IMR-90 (cell line): ENCODE measurements at regions not wholly inside any gene's neighbourhood (a gene's known extent, or its start where the extent isn't known, plus 50 kb on each side); places are given as distances from the start of the nearest gene placed in this dataset.

ENCODE experiments used
- ATAC-seq: fragments of 200-7000 bp; cut with Tn5 transposase; 2 replicates; pipeline ENCODE4 v1.9.1; 2020; ENCODE audit warnings: low read depth, mild to moderate bottlenecking, moderate library complexity
- BruUV-seq: library from RNA; stranded (reverse); fragments of 400-500 nt; replicated peaks from 2 replicates; lab custom pipeline; 2021; lab: Mats Ljungman, UMichigan
- CTCF ChIA-PET: fragments of 300-600 bp; formaldehyde crosslinking; extraction: SDS; loops from one replicate; lab custom pipeline; 2021; ENCODE audit warnings: antibody characterized with exemption; lab: Yijun Ruan, JAX
- POLR2A ChIA-PET: fragments of 300-600 bp; sonication (Branson Sonifier 250); formaldehyde crosslinking; loops from one replicate; lab custom pipeline; 2022; ENCODE audit warnings: antibody characterized with exemption; ENCODE audit not compliant: unreplicated experiment; lab: Charles Lee
- DNase-seq: peaks from one replicate; pipeline ENCODE4 v3.0.0; 2013
- H2AFZ ChIP-seq: replicated peaks from 2 replicates; pipeline ENCODE3; 2013; ENCODE audit warnings: low read length, mild to moderate bottlenecking; ENCODE audit not compliant: poor library complexity
- H2AK5ac ChIP-seq: 2 replicates; pipeline ENCODE4 v1.6.1; 2013; ENCODE audit warnings: low read depth, low read length, inconsistent platforms
- H2AK9ac ChIP-seq: replicated peaks from 2 replicates; pipeline ENCODE3; 2013; ENCODE audit warnings: mild to moderate bottlenecking, low read depth, low read length, moderate library complexity; ENCODE audit not compliant: poor library complexity
- H2BK120ac ChIP-seq: 2 replicates; pipeline ENCODE4 v1.6.1; 2013; ENCODE audit warnings: low read depth, low read length, inconsistent platforms
- H2BK15ac ChIP-seq: 3 replicates; pipeline ENCODE4 v1.6.1; 2013; ENCODE audit warnings: low read depth, low read length, inconsistent platforms
- H2BK20ac ChIP-seq: 2 replicates; pipeline ENCODE4 v1.6.1; 2013; ENCODE audit warnings: low read depth, mild to moderate bottlenecking, inconsistent platforms, low read length, moderate library complexity
- H2BK5ac ChIP-seq: 2 replicates; pipeline ENCODE4 v1.6.1; 2013; ENCODE audit warnings: mild to moderate bottlenecking, low read depth, low read length, inconsistent platforms; ENCODE audit not compliant: poor library complexity, severe bottlenecking
- H3K14ac ChIP-seq: replicated peaks from 2 replicates; pipeline ENCODE4 v1.6.1; 2013; ENCODE audit warnings: low read depth, low read length, inconsistent platforms
- H3K18ac ChIP-seq: 2 replicates; pipeline ENCODE4 v1.6.1; 2013; ENCODE audit warnings: low read depth, low read length, control low read depth
- H3K23ac ChIP-seq: 2 replicates; pipeline ENCODE4 v1.6.1; 2013; ENCODE audit warnings: low read depth, low read length, inconsistent platforms
- H3K27ac ChIP-seq: 2 replicates; pipeline ENCODE4 v1.5.1; 2013; ENCODE audit warnings: mild to moderate bottlenecking, control low read depth, low read length; ENCODE audit not compliant: insufficient read depth
- H3K27me3 ChIP-seq: 2 replicates; pipeline ENCODE4 v1.6.1; 2013; ENCODE audit warnings: low read length; ENCODE audit not compliant: control insufficient read depth, insufficient read depth
- H3K36me3 ChIP-seq: 2 replicates; pipeline ENCODE4 v1.6.1; 2013; ENCODE audit warnings: low read length, mixed read lengths; ENCODE audit not compliant: control insufficient read depth, insufficient read depth
- H3K4ac ChIP-seq: 2 replicates; pipeline ENCODE4 v1.6.1; 2013; ENCODE audit warnings: low read depth, low read length, inconsistent platforms
- H3K4me1 ChIP-seq: 2 replicates; pipeline ENCODE4 v1.6.1; 2013; ENCODE audit warnings: low read length, mixed read lengths; ENCODE audit not compliant: control insufficient read depth, insufficient read depth
- H3K4me2 ChIP-seq: 2 replicates; pipeline ENCODE4 v1.6.1; 2013; ENCODE audit warnings: low read depth, mild to moderate bottlenecking, control low read depth, low read length, moderate library complexity
- H3K4me3 ChIP-seq: 2 replicates; pipeline ENCODE4 v1.5.1; 2013; ENCODE audit warnings: low read depth, mild to moderate bottlenecking, control low read depth, low read length, moderate library complexity; ENCODE audit not compliant: insufficient read depth
- H3K56ac ChIP-seq: 2 replicates; pipeline ENCODE4 v1.6.1; 2013; ENCODE audit warnings: low read length, inconsistent platforms; ENCODE audit not compliant: insufficient read depth; ENCODE audit errors: extremely low read depth
- H3K79me1 ChIP-seq, 2 experiments: 2 replicates each; pipeline ENCODE4 v1.6.1; 2013; ENCODE audit warnings: low read length in 2 of 2, inconsistent platforms in 1 of 2, low read depth in 1 of 2
- H3K9ac ChIP-seq: 2 replicates; pipeline ENCODE4 v1.6.1; 2013; ENCODE audit warnings: low read depth, low read length, control low read depth
- H3K9me1 ChIP-seq: 2 replicates; pipeline ENCODE4 v1.6.1; 2013; ENCODE audit warnings: low read length, inconsistent platforms; ENCODE audit not compliant: insufficient read depth
- H3K9me3 ChIP-seq: 2 replicates; pipeline ENCODE4 v1.6.1; 2013; ENCODE audit warnings: low read length; ENCODE audit not compliant: control insufficient read depth, insufficient read depth
- H4K20me1 ChIP-seq: 2 replicates; pipeline ENCODE4 v1.6.1; 2013; ENCODE audit warnings: low read length, inconsistent platforms; ENCODE audit not compliant: insufficient read depth
- H4K5ac ChIP-seq: 2 replicates; pipeline ENCODE4 v1.6.1; 2013; ENCODE audit warnings: mild to moderate bottlenecking, low read depth, low read length, control low read depth
- H4K8ac ChIP-seq, 2 experiments: 2 replicates each; pipeline ENCODE4 v1.6.1; 2013; ENCODE audit warnings: low read depth in 2 of 2, low read length in 2 of 2, control low read depth in 1 of 2, inconsistent platforms in 1 of 2
- H4K91ac ChIP-seq: 2 replicates; pipeline ENCODE4 v1.6.1; 2013; ENCODE audit warnings: low read depth, low read length, inconsistent platforms; ENCODE audit not compliant: insufficient read depth
- BHLHE40 ChIP-seq: fragments of 150-350 bp; IDR thresholded peaks from 2 replicates; pipeline ENCODE4 v1.6.1; 2016; ENCODE audit warnings: mild to moderate bottlenecking, low read depth, low read length
- CEBPB ChIP-seq: IDR thresholded peaks from 2 replicates; pipeline ENCODE4 v1.6.1; 2012; ENCODE audit warnings: low read depth, low read length, improper control_type of control experiment
- FOS ChIP-seq: fragments of 150-350 bp; IDR thresholded peaks from 2 replicates; pipeline ENCODE4 v1.6.1; 2016; ENCODE audit warnings: low read depth, low read length
- MAFK ChIP-seq: IDR thresholded peaks from 2 replicates; pipeline ENCODE4 v1.6.1; 2012; ENCODE audit warnings: low read depth, low read length, improper control_type of control experiment
- MAZ ChIP-seq: IDR thresholded peaks from 2 replicates; pipeline ENCODE4 v1.6.1; 2012; ENCODE audit warnings: low read depth, mild to moderate bottlenecking, low read length, improper control_type of control experiment, moderate library complexity, borderline replicate concordance
- MXI1 ChIP-seq: IDR thresholded peaks from 2 replicates; pipeline ENCODE4 v1.6.1; 2012; ENCODE audit warnings: low read depth, mild to moderate bottlenecking, low read length, moderate library complexity, borderline replicate concordance
- RAD21 ChIP-seq: IDR thresholded peaks from 2 replicates; pipeline ENCODE4 v1.6.1; 2012; ENCODE audit warnings: low read length, improper control_type of control experiment
- RCOR1 ChIP-seq: IDR thresholded peaks from 2 replicates; pipeline ENCODE4 v1.6.1; 2012; ENCODE audit warnings: mild to moderate bottlenecking, low read length, improper control_type of control experiment; ENCODE audit not compliant: insufficient replicate concordance
- WGBS, 2 experiments: methylation state at CpG; one replicate each; pipeline versions ENCODE4 v1.1.5 to v1.1.7; 2013; ENCODE audit warnings: missing lambda C conversion rate in 2 of 2; ENCODE audit not compliant: insufficient read length in 1 of 2; ENCODE audit errors: extremely low coverage in 2 of 2; 5-methylcytosine and 5-hydroxymethylcytosine counted together
- dilution Hi-C: fragments of 300-500 bp; cut with HindIII; formaldehyde crosslinking; loops from one replicate; pipeline ENCODE4 v1.14.3; 2018; ENCODE audit warnings: low sequenced_read_pairs; ENCODE audit not compliant: unreplicated experiment
- in situ Hi-C: fragments of 300-500 bp; cut with MboI; formaldehyde crosslinking; loops from 3 replicates; pipeline ENCODE4 v1.14.3; 2019; ENCODE audit warnings: low sequenced_read_pairs, inconsistent platforms, mixed read lengths
- intact Hi-C: fragments of 100-400 bp; cut with micrococcal nuclease; formaldehyde crosslinking; loops from 2 replicates; pipeline ENCODE4 v1.10.0; 2022
- TF ChIP-seq, protein P1 (sequence below): fragments of 150-350 bp; IDR thresholded peaks from 2 replicates; pipeline ENCODE4 v1.6.1; 2016; ENCODE audit warnings: low read depth, mild to moderate bottlenecking, low read length, moderate library complexity, borderline replicate concordance
- TF ChIP-seq, protein P2 (sequence below): conservative IDR thresholded peaks from 2 replicates; pipeline ENCODE4 v1.5.1; 2012; ENCODE audit warnings: mild to moderate bottlenecking, low read depth, low read length, improper control_type of control experiment

DNA sequence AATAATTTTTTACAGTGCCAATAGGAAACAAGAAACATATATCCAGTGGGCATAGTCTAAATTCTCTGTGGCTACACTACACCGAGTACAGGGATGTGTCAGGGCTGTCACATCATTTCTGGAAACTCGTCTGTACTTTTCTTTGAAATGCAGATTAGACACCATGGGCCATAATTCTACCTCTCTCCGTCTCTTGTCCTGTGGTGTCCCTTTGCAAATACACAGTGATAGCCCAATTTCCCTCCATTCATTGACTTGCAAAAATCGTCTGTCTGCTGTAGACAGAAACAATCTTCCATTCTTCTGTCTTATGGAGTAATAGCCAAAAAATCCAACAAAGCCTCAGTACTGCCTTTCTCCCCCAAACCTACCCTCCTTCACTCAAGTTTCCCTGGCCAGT lies 487.1 kb upstream of the ANO3 start:
- H3K27me3 ChIP-seq = no peaks in the 10 kb centered on the region
- no peak for DNase-seq
- H2BK5ac ChIP-seq = no peak overlapping the region
- no peak overlapping the region for H3K56ac ChIP-seq
- ATAC-seq = no peak
- no peak overlapping the region for H3K9ac ChIP-seq
- no peak overlapping the region for H3K4ac ChIP-seq
- ChIA-PET POLR2A (no interaction called here), CTCF (no interaction called here)
- H3K9me1 ChIP-seq = no peaks in the 10 kb centered on the region
- no peak overlapping the region for H3K23ac ChIP-seq
- no peak overlapping the region for H2AK5ac ChIP-seq
- dilution Hi-C loops = no loop called here
- no peak overlapping the region for H2BK120ac ChIP-seq
- TF ChIP-seq BHLHE40 (no peak), FOS (no peak), RCOR1 (no peak), MAZ (no peak), RAD21 (no peak), MAFK (no peak), CEBPB (no peak), MXI1 (no peak)
- TF ChIP-seq, protein P1, sequence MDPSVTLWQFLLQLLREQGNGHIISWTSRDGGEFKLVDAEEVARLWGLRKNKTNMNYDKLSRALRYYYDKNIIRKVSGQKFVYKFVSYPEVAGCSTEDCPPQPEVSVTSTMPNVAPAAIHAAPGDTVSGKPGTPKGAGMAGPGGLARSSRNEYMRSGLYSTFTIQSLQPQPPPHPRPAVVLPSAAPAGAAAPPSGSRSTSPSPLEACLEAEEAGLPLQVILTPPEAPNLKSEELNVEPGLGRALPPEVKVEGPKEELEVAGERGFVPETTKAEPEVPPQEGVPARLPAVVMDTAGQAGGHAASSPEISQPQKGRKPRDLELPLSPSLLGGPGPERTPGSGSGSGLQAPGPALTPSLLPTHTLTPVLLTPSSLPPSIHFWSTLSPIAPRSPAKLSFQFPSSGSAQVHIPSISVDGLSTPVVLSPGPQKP = no peak
- TF ChIP-seq, protein P2, sequence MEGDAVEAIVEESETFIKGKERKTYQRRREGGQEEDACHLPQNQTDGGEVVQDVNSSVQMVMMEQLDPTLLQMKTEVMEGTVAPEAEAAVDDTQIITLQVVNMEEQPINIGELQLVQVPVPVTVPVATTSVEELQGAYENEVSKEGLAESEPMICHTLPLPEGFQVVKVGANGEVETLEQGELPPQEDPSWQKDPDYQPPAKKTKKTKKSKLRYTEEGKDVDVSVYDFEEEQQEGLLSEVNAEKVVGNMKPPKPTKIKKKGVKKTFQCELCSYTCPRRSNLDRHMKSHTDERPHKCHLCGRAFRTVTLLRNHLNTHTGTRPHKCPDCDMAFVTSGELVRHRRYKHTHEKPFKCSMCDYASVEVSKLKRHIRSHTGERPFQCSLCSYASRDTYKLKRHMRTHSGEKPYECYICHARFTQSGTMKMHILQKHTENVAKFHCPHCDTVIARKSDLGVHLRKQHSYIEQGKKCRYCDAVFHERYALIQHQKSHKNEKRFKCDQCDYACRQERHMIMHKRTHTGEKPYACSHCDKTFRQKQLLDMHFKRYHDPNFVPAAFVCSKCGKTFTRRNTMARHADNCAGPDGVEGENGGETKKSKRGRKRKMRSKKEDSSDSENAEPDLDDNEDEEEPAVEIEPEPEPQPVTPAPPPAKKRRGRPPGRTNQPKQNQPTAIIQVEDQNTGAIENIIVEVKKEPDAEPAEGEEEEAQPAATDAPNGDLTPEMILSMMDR = no peak
- H3K18ac ChIP-seq = no peak overlapping the region
- H4K91ac ChIP-seq = no peak overlapping the region
- H3K79me1 ChIP-seq = no peaks in the 10 kb centered on the region
- H3K4me1 ChIP-seq = no peaks in the 10 kb centered on the region
- BruUV-seq = no TSS peak
- H2AK9ac ChIP-seq = no peak overlapping the region
- H3K27ac ChIP-seq = no peak overlapping the region
- no peak overlapping the region for H4K8ac ChIP-seq
- 43% methylated on average over 2 of the region's 4 CpGs; no CpG with 5 or more reads in 1 of the 2 experiments for WGBS, 2 experiments
- H2AFZ ChIP-seq = no peak overlapping the region
- in situ Hi-C loops = no loop called here
- H3K4me2 ChIP-seq = no peak overlapping the region
- no peaks in the 10 kb centered on the region for H3K36me3 ChIP-seq
- no peak overlapping the region for H2BK20ac ChIP-seq
- H2BK15ac ChIP-seq = no peak overlapping the region
- intact Hi-C loops = no loop called here
- no peak overlapping the region for H4K5ac ChIP-seq
- H3K14ac ChIP-seq = no peak overlapping the region
- no peaks in the 10 kb centered on the region for H3K9me3 ChIP-seq
- H4K20me1 ChIP-seq = no peaks in the 10 kb centered on the region
- no peak overlapping the region for H3K4me3 ChIP-seq
